Renal cortex interstitium (tissue), 11 donors: ENCODE measurements at regions not wholly inside any gene's neighbourhood (a gene's known extent, or its start where the extent isn't known, plus 50 kb on each side); places are given as distances from the start of the nearest gene placed in this dataset.
"Not testable (repeated sequence)": the region's sequence is repeated elsewhere in the genome, so short reads cannot be mapped to it uniquely, and the experiment has no call there.

ENCODE experiments used
- DNase-seq, 11 donors: peaks; one replicate each; pipeline ENCODE4 v3.0.0-alpha.2; 2013; ENCODE audit warnings: low read depth in 9 of 11, low spot score in 4 of 11; ENCODE audit errors: extremely low read depth in 1 of 11

DNA sequence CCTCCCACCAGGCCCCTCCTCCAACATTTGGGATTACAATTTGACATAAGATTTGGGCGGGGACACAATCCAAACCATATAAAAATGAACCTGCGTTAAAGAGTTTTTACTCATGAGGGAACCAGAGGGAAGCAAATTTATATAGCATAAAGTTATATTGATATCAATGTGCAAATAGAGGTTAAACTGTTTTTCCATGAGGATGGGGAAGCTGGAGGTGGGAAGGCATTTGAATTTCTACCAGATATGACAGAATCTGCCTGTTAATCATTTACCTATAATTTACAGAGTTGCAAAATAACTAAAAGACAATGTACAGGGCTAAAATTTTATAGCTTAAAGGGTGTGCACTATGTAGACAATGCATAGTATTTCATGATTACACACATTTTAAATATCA is 322.0 kb upstream of the FKBP1C start:
- no peak for DNase-seq

DNA sequence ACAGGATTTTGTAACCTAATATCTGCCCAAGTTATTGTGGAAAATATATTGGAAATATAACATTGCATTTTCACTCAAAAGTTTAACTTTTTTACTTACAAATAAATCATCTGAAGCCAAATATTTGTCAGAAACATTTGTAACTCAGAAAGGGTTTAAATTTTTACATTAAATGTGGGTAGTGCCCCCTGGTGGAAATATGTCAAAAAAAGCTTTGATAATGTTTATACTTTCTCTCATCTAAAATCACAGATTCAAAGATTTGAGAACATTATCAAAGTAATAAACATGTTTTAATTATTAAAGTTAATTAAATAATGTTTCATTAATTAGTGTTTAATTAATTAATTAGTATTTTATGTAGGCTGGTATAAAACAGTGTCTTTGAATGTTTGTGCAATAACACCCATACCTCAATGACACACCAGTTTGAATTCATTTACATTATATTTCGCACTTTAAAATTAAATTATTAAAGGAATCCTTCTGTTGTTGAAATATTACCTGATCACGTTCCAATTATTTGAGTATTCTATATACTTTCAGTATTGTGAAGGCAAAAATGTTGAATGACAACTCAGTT is 320.1 kb upstream of the FKBP1C start:
- DNase-seq = peak in 2 of 11 donors; percentile 0 to 1

DNA sequence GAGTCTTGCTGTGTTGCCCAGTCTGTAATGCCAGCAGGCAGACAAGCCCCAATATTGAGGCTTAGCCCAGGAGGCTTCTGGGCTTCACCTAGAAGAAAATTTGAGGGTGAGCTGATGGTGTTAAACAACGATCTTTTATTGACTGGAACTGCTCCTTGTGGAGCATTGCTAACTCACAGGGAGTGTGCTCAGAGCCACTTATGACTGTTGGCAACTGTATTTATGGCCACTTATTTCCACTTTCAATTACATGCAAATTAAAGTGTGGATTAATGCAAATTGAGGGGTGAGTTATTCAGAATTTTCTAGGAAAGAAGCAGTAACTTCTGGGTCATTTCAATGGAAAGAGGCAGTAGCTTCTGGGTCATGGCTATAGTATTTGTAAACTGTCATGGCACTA is 317.2 kb upstream of the FKBP1C start:
- DNase-seq = no peak

DNA sequence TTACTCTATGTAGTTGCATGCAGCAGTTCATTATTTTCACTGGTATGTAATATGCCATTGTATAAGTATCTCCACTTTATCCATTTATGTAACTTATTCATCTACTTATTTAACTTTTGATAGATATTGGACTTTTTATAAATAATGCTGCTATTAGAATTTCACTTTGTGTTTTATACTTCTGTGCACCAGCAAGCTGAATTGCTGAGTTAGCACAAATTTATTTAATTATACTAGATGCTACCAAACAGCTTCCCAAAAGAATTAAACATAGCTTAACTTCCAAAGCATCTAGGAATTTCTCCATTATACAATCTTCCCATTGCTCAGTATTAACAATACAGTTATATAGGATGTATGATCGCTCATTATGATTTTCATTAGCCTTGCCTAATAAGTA is 308.0 kb upstream of the FKBP1C start:
- no peak for DNase-seq

DNA sequence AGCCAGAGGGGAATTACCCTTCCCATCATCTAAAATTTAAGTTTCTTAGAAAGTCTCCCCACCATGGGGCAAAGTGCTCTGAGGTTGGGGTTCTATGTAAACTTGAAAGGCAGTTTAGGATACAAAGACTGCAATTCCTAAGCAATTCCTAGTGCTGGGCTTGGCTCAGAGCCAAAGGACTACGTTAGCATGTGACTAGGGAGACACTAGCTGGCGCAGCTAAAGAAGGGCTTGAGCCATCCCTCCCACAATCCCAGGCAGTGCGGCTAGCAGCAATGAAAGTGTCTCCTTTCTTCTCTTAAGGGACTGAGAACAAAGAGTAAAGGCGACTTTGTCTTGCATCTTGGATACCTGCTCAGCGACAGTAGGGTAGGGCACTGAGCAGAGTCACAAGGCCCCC is 306.6 kb upstream of the FKBP1C start:
- no peak for DNase-seq

DNA sequence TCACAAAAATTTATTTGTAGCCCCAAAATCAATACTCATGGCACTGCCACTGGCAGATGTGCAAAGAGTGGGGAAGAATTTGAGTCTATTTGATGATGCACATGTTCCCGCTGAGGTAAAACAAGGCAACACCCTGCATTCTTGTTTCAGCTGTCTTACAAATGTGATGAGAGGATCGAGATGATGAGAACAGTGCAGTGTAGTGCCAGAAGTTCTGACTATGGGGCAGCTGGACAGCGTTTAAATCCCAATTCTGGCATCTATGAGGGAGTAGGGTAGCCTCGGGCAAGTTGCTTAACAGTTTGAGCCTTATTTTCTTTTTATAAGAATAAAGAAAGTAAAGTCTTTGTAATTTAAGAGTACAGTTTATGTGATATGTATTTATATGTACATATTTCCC is 296.7 kb upstream of the FKBP1C start:
- DNase-seq = no peak

DNA sequence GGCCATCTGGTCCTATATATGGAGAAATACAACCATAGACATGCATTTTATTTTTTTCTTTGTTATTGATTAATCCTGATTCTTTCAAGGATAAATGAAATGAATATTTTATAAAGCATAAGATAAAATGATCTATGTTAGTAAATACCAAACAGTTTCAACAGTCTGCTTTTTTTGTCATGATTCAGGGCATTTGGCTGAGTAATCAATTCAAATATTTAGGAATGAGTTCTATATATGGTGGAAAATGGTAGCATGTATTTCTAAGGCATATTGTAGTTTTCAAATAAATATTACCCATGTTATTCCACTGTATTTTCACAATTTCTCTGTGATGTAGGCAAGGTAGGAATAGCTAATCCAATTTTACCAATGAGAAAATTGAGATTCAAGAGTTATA is 287.5 kb upstream of the FKBP1C start:
- DNase-seq = no peak

DNA sequence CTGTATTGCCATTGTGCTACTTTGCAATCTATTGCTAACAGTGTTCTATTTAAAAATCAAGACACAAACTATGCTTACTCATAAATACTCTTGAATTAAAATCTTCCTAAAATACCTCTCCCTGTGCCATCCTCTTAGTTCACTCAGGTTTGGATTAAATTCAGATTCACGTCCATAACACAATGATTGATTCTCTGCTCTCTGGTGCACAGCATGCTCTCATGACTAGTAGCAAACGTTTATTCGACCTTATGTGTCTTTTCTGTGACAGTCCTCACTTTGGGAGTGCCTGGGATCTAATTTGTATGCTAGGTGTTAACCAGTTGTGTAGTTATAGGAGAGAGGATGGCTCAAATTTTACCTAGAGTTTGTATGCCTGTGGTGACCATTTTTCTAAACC is 270.4 kb upstream of the FKBP1C start:
- no peak for DNase-seq

DNA sequence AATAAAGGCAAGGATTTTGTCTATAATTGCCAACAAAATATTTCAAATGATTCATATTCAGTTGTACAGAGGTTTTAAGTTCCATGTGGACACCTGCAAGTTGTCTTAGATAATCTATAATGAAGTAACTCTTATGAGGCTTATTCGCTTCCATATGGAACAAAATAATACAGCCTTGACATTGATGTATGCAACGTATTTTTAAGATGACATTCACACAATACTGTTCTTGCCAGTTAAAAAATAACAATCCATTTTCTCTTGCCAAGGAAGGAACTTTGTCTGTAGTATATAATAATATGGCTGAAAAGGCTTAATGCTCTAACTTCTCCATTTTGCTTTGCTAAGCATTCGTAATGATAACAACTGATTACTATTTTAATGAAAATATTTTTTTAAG is 269.3 kb upstream of the FKBP1C start:
- DNase-seq = no peak

DNA sequence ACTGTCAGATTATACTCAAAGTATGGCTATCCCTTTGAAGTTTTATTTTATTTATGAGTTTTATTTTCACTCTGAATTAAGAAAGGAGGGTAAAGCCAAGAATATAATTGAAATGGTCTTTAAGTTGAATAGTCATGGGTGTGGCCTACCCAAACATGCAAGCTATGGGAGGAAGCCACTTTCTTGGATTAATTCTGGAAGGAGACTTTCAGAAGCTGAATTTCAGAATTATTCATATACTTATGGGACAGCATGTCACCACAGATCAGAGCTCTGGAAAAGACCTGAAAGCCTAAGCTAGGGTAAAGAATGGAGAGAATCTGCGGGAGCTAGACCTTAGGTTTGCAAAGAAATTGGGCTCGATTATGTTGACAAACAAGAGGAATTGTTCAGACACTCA is 242.4 kb upstream of the FKBP1C start:
- DNase-seq = no peak

DNA sequence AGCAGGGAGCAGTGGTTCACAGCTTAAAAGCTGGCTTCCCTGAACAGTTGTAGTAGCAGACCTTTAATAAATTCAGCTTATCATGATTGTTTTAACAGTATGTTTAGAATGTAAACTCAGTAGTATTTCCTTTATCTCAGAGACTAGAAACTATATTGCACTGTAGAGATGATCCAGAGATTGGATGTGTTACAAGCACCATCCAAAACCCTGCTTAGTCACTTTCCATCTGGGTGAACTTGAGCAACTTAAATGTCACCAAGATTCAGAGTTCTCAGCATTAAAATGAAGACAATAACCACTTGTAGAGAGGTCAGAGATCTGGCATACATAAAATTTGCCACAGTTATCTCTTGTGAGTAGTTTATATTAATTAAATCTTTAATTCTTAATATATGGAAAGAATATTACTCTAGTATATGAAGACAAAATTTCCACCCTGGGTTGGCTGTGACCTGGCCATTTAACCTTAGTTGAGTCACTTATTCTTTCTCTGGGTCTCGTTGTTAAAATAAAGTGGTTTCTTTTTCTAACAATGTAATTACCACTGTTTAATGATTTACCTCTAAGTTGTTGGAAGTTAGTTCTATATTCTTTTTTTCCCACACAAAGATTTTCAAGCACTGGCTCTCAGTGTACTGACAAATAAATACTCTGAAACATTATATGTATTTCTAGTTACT is 239.2 kb upstream of the FKBP1C start:
- peak in 1 of 11 donors; percentile 5 for DNase-seq

DNA sequence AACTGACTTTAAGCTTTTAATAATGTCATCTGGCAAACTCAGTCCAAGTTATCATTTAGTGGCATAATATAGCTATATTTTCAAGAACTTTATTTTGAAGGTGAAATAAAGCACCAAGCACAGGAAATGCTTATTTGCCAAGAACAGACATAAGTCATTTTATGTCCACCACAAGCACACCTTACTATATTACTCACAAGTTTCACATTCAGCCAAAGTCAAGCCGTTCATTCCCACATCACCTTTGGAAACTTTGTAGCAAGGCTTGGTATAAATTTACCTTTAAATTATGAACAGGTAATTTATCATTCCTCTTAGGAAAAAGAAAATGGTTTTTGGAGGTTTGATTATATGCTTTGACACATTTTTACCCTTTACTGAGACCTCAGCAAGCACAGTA is 236.8 kb upstream of the FKBP1C start:
- no peak for DNase-seq

DNA sequence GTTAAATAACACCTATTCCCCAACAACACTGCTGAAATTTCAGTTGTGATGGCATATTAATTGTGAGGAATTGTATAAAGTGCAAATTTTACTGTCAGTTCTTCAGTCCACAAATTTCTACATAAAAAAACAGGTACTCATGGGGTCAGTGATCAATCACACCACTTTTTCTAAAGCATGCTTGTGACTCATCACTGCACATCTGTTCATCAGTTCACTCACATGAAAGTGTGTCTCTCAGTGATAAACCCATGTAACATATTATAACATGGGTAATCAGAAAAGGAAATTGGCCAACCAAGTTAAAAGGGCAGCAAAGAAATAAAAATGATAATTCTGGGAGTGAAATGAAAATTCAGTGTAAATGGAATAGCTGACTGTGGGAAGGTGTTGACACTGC is 234.7 kb upstream of the FKBP1C start:
- DNase-seq = no peak

DNA sequence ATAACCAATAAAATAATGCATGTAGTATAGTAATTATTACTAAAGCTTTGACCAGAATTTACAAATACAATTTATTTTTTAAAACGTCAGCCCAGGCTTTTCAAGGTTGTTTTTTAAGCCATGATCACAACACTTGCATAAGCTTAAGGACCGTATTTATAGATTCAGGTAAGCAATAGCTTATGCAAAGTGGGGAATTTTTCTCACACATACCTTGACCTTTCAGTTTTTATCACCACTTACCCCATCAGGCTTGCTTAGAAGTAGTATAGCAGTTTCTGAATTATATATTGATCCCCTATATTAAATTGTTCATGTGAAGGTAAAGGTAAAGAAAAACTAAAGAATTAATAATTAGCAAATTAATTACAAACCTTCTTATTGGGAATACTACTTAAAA is 232.3 kb upstream of the FKBP1C start:
- no peak for DNase-seq

DNA sequence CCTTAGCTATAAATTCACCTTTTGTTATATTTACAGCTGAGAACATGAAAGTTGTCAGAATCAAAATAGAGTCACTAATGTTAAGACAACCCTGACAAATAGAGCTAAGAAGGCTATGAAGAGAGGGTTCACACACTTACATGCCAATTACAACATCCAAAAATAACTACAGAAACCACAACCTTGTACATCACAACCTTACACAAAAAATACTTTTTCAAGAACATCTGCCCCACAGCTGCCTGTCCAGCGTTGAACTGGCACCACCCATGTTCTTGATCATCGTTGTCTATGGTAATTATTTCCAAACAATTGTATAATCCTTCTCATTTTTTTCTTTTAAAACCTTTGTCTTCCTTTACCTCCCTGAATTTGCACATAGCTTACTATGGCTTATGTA is 231.2 kb upstream of the FKBP1C start:
- DNase-seq = no peak

DNA sequence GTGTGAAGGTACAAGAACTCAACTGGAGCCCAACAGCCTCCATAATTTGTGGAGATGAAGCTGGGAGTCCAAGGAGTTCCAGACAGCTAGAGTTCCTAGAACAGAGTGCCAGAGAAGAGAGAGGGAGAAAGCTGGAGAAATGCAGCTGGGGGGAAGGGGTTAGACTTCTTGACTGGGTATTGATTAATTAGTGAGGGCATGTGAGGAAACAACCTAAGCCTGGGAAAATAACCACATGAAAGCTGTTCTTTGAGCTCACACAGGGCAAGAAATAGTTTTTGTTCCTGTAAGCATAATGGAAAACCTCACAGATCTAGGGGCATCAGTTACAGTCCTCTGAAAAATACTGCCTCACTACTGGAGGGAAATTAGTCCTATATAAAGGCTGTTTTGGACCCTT is 230.5 kb upstream of the FKBP1C start:
- no peak for DNase-seq

DNA sequence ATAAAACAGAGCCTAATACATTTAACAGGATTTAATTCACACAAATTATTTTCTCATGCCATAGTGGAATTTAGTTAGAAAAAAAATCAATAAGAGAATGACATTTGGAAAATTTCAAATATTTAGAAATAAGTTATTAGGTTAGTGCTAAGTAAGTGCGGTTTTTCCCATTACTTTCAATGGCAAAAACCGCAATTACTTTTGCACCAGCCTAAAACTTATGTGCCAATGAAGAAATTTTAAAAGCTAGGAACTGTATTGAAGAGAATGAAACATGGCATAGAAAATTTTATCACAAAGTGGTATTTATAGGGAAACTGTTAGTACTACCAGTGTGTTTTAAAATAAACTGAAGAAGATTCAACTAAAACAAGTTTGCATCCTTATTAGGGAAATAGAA is 228.3 kb upstream of the FKBP1C start:
- no peak for DNase-seq

DNA sequence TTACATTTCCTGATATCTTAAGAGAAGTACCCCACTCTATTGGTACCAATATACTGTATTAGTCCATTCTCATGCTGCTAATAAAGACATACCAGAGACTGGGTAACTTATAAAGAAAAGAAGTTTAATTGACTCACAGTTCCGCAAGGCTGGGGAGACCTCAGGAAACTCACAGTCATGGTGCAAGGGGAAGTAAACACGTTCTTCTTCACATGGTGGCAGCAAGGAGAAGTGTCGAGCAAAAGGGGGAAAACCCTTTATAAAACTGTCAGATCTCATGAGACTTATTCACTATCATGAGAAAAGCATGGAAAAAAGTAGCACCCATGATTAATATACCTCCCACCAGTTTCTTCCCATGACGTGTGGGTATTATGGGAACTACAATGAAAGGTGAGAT is 219.6 kb upstream of the FKBP1C start:
- DNase-seq = not testable (repeated sequence)

DNA sequence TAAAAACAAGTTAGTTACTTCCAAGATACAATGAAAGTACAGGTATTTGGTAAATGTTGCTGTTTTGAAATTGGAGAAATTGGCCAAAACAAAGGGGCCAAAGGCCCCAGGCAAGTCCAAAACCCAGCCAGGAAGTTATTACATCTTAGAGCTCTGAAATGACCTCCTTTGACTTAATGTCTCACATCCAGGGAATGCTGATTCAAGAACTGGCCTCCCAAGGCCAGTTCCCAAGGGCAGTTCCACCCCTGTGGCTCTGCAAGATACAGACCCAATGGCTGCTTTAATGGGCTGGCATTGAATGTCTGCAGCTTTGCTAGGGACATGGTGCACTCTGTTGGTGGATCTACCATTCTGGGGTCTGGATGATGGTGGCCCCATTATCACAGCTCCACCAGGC is 217.3 kb upstream of the FKBP1C start:
- no peak for DNase-seq

DNA sequence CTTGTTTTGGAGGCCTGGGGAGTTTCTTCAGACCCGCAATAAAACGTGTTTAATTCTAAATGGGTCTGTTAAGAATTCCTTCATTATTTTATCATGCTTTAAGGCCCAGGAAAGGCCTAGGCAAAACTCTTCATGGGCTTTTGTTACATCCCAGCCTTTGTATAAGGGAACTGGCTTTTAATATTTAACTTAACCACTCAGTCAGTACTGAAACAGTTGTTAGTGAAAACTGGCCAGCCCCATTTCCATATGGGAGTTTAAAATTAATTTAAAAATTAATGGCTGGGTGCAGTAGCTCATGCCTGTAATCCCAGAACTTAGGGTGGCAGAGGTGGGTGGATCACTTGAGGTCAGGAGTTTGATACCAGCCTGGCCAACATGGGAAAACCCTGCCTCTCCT is 213.2 kb upstream of the FKBP1C start:
- DNase-seq = peak in 1 of 11 donors; percentile 8

DNA sequence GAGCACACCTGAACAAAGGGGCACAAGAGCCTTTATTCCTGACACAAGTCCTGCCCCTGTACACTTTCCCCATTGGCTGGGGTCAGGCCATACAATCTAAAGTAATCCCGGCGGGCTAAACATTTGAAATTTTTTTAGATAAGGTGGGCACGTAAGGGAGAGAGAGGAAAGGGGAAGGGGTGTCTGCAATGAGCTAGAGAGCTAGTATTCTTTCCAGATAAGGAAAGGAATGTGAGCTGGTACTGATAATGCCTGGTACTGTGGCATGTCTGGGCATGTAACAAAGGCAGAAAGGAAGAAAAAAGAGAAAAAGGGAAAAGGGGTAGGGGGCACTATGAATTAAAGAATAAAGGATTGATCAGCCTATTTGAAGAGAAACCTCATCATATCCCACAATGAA is 212.0 kb upstream of the FKBP1C start:
- not testable (repeated sequence) for DNase-seq
